ENCODE measurements at regions not wholly inside any gene's neighbourhood (a gene's known extent, or its start where the extent isn't known, plus 50 kb on each side); places are given as distances from the start of the nearest gene placed in this dataset.

DNA sequence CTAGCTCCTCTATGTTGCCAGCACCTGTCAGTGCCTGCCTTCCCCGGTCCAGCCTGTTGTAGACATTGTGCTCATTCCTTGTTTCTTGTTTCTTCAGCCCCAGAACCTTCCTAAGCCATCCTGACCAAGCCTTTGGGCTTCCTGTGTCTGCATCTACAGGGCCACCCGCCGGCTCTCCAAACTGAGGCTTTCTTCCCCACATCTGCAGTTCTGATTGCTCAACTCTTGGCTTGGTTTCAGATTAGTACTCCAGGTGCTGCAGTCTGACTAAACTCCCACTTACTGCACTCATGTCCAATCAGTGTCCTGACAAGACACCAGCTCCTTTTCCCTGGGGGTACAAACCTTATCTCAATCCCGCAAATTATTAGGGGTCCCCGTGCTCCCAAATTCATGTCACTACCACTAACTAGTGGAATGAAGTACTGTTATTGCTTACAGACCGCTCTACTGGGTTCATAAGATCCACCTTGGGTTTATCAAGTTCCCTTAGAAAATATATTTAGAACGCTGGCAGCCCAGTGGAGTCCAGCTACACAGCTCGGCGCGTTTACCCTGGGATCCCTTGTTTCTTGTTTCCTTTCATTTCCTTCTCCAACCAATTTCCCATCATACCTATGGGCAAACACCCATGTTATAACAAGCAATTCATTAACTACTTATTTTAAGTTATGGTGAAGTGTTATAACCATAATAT lies 114.2 kb upstream of the TJP1 start:
- no peaks in the 10 kb centered on the region for H3K36me3 ChIP-seq (ENCODE audit: low read depth)
- TF ChIP-seq, protein P1, sequence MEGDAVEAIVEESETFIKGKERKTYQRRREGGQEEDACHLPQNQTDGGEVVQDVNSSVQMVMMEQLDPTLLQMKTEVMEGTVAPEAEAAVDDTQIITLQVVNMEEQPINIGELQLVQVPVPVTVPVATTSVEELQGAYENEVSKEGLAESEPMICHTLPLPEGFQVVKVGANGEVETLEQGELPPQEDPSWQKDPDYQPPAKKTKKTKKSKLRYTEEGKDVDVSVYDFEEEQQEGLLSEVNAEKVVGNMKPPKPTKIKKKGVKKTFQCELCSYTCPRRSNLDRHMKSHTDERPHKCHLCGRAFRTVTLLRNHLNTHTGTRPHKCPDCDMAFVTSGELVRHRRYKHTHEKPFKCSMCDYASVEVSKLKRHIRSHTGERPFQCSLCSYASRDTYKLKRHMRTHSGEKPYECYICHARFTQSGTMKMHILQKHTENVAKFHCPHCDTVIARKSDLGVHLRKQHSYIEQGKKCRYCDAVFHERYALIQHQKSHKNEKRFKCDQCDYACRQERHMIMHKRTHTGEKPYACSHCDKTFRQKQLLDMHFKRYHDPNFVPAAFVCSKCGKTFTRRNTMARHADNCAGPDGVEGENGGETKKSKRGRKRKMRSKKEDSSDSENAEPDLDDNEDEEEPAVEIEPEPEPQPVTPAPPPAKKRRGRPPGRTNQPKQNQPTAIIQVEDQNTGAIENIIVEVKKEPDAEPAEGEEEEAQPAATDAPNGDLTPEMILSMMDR (IDR thresholded peaks at IDR 0.05; ENCODE audit: poor library complexity, severe bottlenecking): no peak
- DNase-seq (ENCODE audit: low spot score) (peak; percentile 83), ATAC-seq (ENCODE audit: low read depth) (peak; percentile 49)
- peaks cover 3% of the 10 kb centered on the region for H3K9me3 ChIP-seq (ENCODE audit: severe bottlenecking)
- H3K4me1 ChIP-seq (ENCODE audit: insufficient read depth, poor library complexity, severe bottlenecking): peaks cover 69% of the 10 kb centered on the region
- no peak overlapping the region for H3K4me3 ChIP-seq (ENCODE audit: severe bottlenecking)
- H3K27me3 ChIP-seq (ENCODE audit: insufficient read depth, poor library complexity, severe bottlenecking): no peaks in the 10 kb centered on the region
- peak overlapping the region; percentile 97 for H3K27ac ChIP-seq (ENCODE audit: poor library complexity, severe bottlenecking)

DNA sequence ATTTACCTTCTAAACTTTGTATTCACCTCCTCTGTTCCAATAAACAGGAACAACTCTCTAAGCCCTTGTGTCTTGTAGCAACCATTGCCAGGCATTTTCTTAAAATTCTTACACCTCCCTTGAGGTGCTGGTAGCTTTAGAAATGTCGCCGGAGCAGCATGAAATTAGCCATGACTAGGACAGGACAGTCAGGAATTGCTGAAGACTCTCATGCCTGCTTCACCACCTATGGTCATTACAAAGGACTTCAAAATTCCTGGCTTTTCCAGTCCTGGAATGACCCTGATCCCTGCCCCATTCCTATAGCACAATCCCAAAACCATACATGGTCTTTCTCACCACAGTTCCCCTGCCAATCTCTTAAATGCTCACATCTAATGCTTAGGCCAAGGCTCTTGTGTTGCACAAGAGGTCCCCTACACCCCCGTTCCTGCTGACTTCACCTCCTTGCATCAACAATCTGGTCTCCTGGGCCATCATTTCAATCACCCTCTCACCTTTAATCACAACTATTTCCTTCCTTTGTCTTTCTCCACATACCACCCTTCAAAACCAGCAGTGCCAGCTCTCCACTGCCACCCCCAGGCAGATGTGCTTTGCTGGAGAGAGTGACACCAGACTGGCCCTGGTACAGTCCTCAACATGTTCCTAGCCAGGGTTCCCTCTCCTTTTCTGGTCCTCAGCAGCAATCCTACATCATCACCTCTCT lies 113.2 kb upstream of the TJP1 start:
- H3K36me3 ChIP-seq (ENCODE audit: low read depth): no peaks in the 10 kb centered on the region
- DNase-seq (ENCODE audit: low spot score): no peak
- TF ChIP-seq, protein P1 (IDR thresholded peaks at IDR 0.05; ENCODE audit: poor library complexity, severe bottlenecking): peak; percentile 46

DNA sequence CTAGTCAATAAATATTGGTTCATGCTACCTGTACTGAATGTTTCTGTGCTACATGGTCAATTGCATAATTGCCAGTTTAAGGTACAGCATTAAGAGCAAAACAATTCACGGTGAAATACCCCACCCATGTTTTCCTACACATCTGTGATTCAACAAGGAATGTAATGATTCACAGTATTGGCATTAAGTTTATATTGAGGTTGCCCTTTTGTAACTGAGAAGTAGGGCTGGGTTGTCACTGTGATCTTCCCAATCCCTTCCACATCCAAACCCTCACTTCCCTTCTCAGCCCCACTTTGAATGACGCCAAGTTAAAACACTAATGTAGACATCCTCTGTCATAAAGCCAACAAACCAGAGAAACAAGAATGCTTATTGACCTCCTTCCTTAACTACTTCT lies 112.0 kb upstream of the TJP1 start:
- DNase-seq (ENCODE audit: low spot score): no peak
- TF ChIP-seq, protein P1 (IDR thresholded peaks at IDR 0.05; ENCODE audit: poor library complexity, severe bottlenecking): no peak
- H3K27ac ChIP-seq (ENCODE audit: poor library complexity, severe bottlenecking): peak overlapping the region; percentile 97

More for the DNA sequence above, 113.2 kb upstream of the TJP1 start:
- no peak for ATAC-seq (ENCODE audit: low read depth)
- peaks cover 69% of the 10 kb centered on the region for H3K4me1 ChIP-seq (ENCODE audit: insufficient read depth, poor library complexity, severe bottlenecking)
- peak overlapping the region; percentile 97 for H3K27ac ChIP-seq (ENCODE audit: poor library complexity, severe bottlenecking)
- no peaks in the 10 kb centered on the region for H3K27me3 ChIP-seq (ENCODE audit: insufficient read depth, poor library complexity, severe bottlenecking)
- no peak overlapping the region for H3K4me3 ChIP-seq (ENCODE audit: severe bottlenecking)
- H3K9me3 ChIP-seq (ENCODE audit: severe bottlenecking): peaks cover 3% of the 10 kb centered on the region

DNA sequence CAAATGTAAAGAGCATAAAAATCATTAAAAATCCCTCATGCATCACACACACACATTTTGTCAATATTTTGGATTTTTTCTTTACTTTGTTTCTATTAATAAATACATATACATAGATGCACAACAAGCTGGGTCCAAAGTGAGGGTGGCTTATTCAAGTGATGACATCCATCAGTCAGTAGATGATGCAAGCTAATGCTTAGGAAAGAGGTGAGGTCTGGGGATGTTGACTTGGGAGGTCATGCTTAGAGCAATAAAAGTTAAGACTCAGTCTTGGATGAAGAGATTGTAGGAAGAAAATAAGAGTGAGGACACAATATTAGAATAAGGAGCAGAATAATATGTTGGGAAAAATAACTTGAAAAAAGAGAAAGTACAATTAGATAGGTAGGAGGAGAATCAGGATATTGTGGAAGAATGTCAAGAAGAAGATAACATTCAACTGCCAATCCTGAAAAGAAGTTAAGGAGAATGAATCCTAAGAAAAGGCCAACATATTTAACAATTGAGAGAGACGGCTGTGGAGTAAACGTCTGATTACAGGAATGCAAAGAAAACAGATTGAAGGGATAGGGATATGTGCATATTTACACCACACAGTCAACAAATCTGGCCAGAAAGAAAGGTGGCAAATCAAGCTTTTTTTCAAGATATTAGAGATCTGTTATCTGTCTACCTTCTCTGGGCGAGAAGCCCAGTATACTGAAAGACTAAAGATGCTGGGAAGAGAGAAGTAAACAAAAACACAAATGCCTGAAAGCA lies 111.0 kb upstream of the TJP1 start:
- H3K4me1 ChIP-seq (ENCODE audit: insufficient read depth, poor library complexity, severe bottlenecking): peaks cover 57% of the 10 kb centered on the region
- H3K27ac ChIP-seq (ENCODE audit: poor library complexity, severe bottlenecking): peak overlapping the region; percentile 97
- H3K27me3 ChIP-seq (ENCODE audit: insufficient read depth, poor library complexity, severe bottlenecking): no peaks in the 10 kb centered on the region
- H3K36me3 ChIP-seq (ENCODE audit: low read depth): no peaks in the 10 kb centered on the region
- H3K9me3 ChIP-seq (ENCODE audit: severe bottlenecking): no peaks in the 10 kb centered on the region
- no peak for DNase-seq (ENCODE audit: low spot score)
- TF ChIP-seq, protein P1 (IDR thresholded peaks at IDR 0.05; ENCODE audit: poor library complexity, severe bottlenecking): no peak
- ATAC-seq (ENCODE audit: low read depth): no peak
- H3K4me3 ChIP-seq (ENCODE audit: severe bottlenecking): no peak overlapping the region

More for the DNA sequence above, 112.0 kb upstream of the TJP1 start:
- Histone ChIP-seq H3K36me3 (ENCODE audit: low read depth) (no peaks in the 10 kb centered on the region), H3K4me1 (ENCODE audit: insufficient read depth, poor library complexity, severe bottlenecking) (peaks cover 67% of the 10 kb centered on the region), H3K9me3 (ENCODE audit: severe bottlenecking) (no peaks in the 10 kb centered on the region), H3K4me3 (ENCODE audit: severe bottlenecking) (no peak overlapping the region), H3K27me3 (ENCODE audit: insufficient read depth, poor library complexity, severe bottlenecking) (no peaks in the 10 kb centered on the region)
- ATAC-seq (ENCODE audit: low read depth): peak; percentile 75

All from RWPE2 (cell line).